H1 (cell line): ENCODE measurements at regions not wholly inside any gene's neighbourhood (a gene's known extent, or its start where the extent isn't known, plus 50 kb on each side); places are given as distances from the start of the nearest gene placed in this dataset.

ENCODE experiments used
- CTCF ChIA-PET: fragments of 300-600 bp; sonication (Branson Sonifier 250); formaldehyde crosslinking; loops from one replicate; lab custom pipeline; 2021; ENCODE audit not compliant: partially characterized antibody; lab: Charles Lee
- POLR2A ChIA-PET: fragments of 300-600 bp; sonication (Branson Sonifier 250); formaldehyde crosslinking; loops from one replicate; lab custom pipeline; 2021; ENCODE audit warnings: inconsistent platforms; ENCODE audit not compliant: partially characterized antibody; lab: Charles Lee
- DNase-seq, 2 experiments: peaks; one replicate each; pipeline versions ENCODE4 v3.0.0 to v3.0.0-alpha.2; 2010 to 2022; ENCODE audit warnings: low spot score in 2 of 2, low read depth in 1 of 2, mixed read lengths in 1 of 2
- FAIRE-seq: peaks from 2 replicates; lab custom pipeline; 2011; peaks lifted over from hg19 to GRCh38; lab: Jason Lieb, UNC
- H2AFZ ChIP-seq: 2 replicates; pipeline ENCODE4 v1.8.1; 2012; ENCODE audit warnings: low read length, inconsistent platforms
- H2AK5ac ChIP-seq: 2 replicates; pipeline ENCODE4 v1.6.1; 2013; ENCODE audit warnings: low read depth, low read length
- H2BK120ac ChIP-seq: replicated peaks from 2 replicates; pipeline ENCODE3; 2013; ENCODE audit warnings: low read depth, low read length, inconsistent platforms
- H2BK12ac ChIP-seq: 2 replicates; pipeline ENCODE4 v1.6.1; 2013; ENCODE audit warnings: low read depth, low read length
- H2BK15ac ChIP-seq: 2 replicates; pipeline ENCODE4 v1.6.1; 2013; ENCODE audit warnings: low read length
- H2BK20ac ChIP-seq: 2 replicates; pipeline ENCODE4 v1.6.1; 2013; ENCODE audit warnings: low read length
- H2BK5ac ChIP-seq: 2 replicates; pipeline ENCODE4 v1.6.1; 2013; ENCODE audit warnings: low read depth, low read length
- H3K14ac ChIP-seq: 2 replicates; pipeline ENCODE4 v1.6.1; 2013; ENCODE audit warnings: inconsistent platforms; ENCODE audit not compliant: insufficient read length
- H3K18ac ChIP-seq: 2 replicates; pipeline ENCODE4 v1.6.1; 2013; ENCODE audit warnings: low read length; ENCODE audit errors: extremely low read depth
- H3K23ac ChIP-seq: 2 replicates; pipeline ENCODE4 v1.6.1; 2013; ENCODE audit warnings: inconsistent platforms; ENCODE audit not compliant: insufficient read length
- H3K23me2 ChIP-seq: 2 replicates; pipeline ENCODE4 v1.6.1; 2013; ENCODE audit warnings: low read depth, low read length
- H3K27ac ChIP-seq: 2 replicates; pipeline ENCODE4 v1.6.1; 2011; ENCODE audit warnings: low read depth, low read length, inconsistent platforms
- H3K27me3 ChIP-seq, 4 experiments: replicated peaks in 1 of 4; 1 replicate in 1 of 4; 2 replicates in 3 of 4; pipeline versions ENCODE4 v1.6.1 to v1.8.1; 2011 to 2013; ENCODE audit warnings: low read length in 3 of 4, mild to moderate bottlenecking in 3 of 4, inconsistent platforms in 2 of 4, mixed read lengths in 2 of 4, moderate library complexity in 1 of 4; ENCODE audit not compliant: control insufficient read depth in 3 of 4, insufficient read depth in 3 of 4; ENCODE audit errors: extremely low read depth in 1 of 4
- H3K36me3 ChIP-seq, 4 experiments: 2 replicates each; pipeline versions ENCODE4 v1.6.1 to v1.8.1; 2011 to 2013; ENCODE audit warnings: mild to moderate bottlenecking in 4 of 4, low read length in 3 of 4, moderate library complexity in 2 of 4, control low read depth in 1 of 4, inconsistent platforms in 1 of 4; ENCODE audit not compliant: insufficient read depth in 4 of 4, control insufficient read depth in 2 of 4
- H3K4ac ChIP-seq: replicated peaks from 2 replicates; pipeline ENCODE3; 2013; ENCODE audit warnings: low read length, low read depth, mixed read lengths, inconsistent platforms; ENCODE audit not compliant: insufficient read length
- H3K4me1 ChIP-seq, 4 experiments: replicated peaks in 1 of 4; 1 replicate in 1 of 4; 2 replicates in 3 of 4; pipeline versions ENCODE4 v1.6.1 to v1.8.1; 2011 to 2013; ENCODE audit warnings: low read length in 3 of 4, inconsistent platforms in 2 of 4, mixed read lengths in 1 of 4; ENCODE audit not compliant: insufficient read depth in 4 of 4, control insufficient read depth in 3 of 4
- H3K4me2 ChIP-seq, 2 experiments: 2 replicates each; pipeline versions ENCODE4 v1.6.1 to v1.8.1; 2011 to 2013; ENCODE audit warnings: low read depth in 2 of 2, low read length in 2 of 2, control low read depth in 1 of 2, inconsistent platforms in 1 of 2, mild to moderate bottlenecking in 1 of 2; ENCODE audit not compliant: insufficient read depth in 1 of 2
- H3K4me3 ChIP-seq, 4 experiments: fragments of 200-600, 300-600 bp in 1 of 4; sonication (generic), shearing (Covaris generic), sonication (Bioruptor Twin) in 1 of 4; 2 replicates each; pipeline versions ENCODE4 v1.5.1 to v1.8.1; 2011 to 2016; ENCODE audit warnings: low read length in 4 of 4, low read depth in 3 of 4, control low read depth in 2 of 4, inconsistent platforms in 2 of 4, mild to moderate bottlenecking in 2 of 4, mixed read lengths in 1 of 4, moderate library complexity in 1 of 4; ENCODE audit not compliant: insufficient read depth in 2 of 4; ENCODE audit errors: extremely low read depth in 1 of 4
- H3K56ac ChIP-seq: replicated peaks from 2 replicates; pipeline ENCODE3; 2013; ENCODE audit warnings: low read depth, mild to moderate bottlenecking, mixed read lengths, low read length, inconsistent platforms; ENCODE audit not compliant: insufficient read length
- H3K79me1 ChIP-seq: 2 replicates; pipeline ENCODE4 v1.6.1; 2013; ENCODE audit warnings: low read depth, low read length, control low read depth
- H3K79me2 ChIP-seq, 2 experiments: 2 replicates each; pipeline versions ENCODE4 v1.6.1 to v1.8.1; 2012 to 2013; ENCODE audit warnings: low read length in 2 of 2, mild to moderate bottlenecking in 2 of 2, inconsistent platforms in 1 of 2; ENCODE audit not compliant: insufficient read depth in 2 of 2, control insufficient read depth in 1 of 2
- H3K9ac ChIP-seq, 4 experiments: replicated peaks in 1 of 4; 1 replicate in 1 of 4; 2 replicates in 3 of 4; pipeline versions ENCODE4 v1.6.1 to v1.8.1; 2011 to 2013; ENCODE audit warnings: low read depth in 3 of 4, low read length in 3 of 4, control low read depth in 2 of 4, mild to moderate bottlenecking in 2 of 4, moderate library complexity in 2 of 4, inconsistent platforms in 1 of 4; ENCODE audit errors: extremely low read depth in 1 of 4
- H3K9me3 ChIP-seq, 2 experiments: 2 replicates each; pipeline versions ENCODE4 v1.6.1 to v1.8.1; 2012 to 2013; ENCODE audit warnings: mild to moderate bottlenecking in 2 of 2, moderate library complexity in 2 of 2, control low read depth in 1 of 2, inconsistent platforms in 1 of 2, low read depth in 1 of 2, low read length in 1 of 2, mixed read lengths in 1 of 2; ENCODE audit not compliant: insufficient read depth in 2 of 2
- H4K20me1 ChIP-seq, 2 experiments: replicated peaks in 1 of 2; 2 replicates each; pipeline versions ENCODE3 to v1.8.1; 2011 to 2013; ENCODE audit warnings: inconsistent platforms in 2 of 2, low read length in 2 of 2, mild to moderate bottlenecking in 1 of 2; ENCODE audit not compliant: insufficient read depth in 2 of 2, control insufficient read depth in 1 of 2
- H4K5ac ChIP-seq: 2 replicates; pipeline ENCODE4 v1.6.1; 2013; ENCODE audit warnings: low read length, low read depth, mixed read lengths, inconsistent platforms; ENCODE audit not compliant: insufficient read length
- H4K8ac ChIP-seq: 2 replicates; pipeline ENCODE4 v1.8.0; 2013; ENCODE audit warnings: mild to moderate bottlenecking, moderate library complexity, low read length, inconsistent platforms; ENCODE audit not compliant: insufficient read depth; ENCODE audit errors: extremely low read depth
- H4K91ac ChIP-seq: replicated peaks from 2 replicates; pipeline ENCODE3; 2013; ENCODE audit warnings: low read length, mixed read lengths, inconsistent platforms; ENCODE audit not compliant: insufficient read length
- ASH2L ChIP-seq: fragments of 200-600, 300-600 bp; sonication (generic); IDR thresholded peaks from one replicate; pipeline ENCODE4 v1.7.1; 2017; ENCODE audit warnings: low read length
- ATF3 ChIP-seq: IDR thresholded peaks from 2 replicates; pipeline ENCODE4 v1.6.1; 2011; ENCODE audit warnings: low read depth, mild to moderate bottlenecking, low read length; ENCODE audit not compliant: insufficient read depth
- CBX5 ChIP-seq: fragments of 300-800, 300-1000 bp; sonication (generic); IDR thresholded peaks from 2 replicates; pipeline ENCODE4 v1.7.1; 2016; ENCODE audit warnings: antibody characterized with exemption, low read length, low read depth
- GTF2F1 ChIP-seq: IDR thresholded peaks from 2 replicates; pipeline ENCODE4 v1.6.1; 2012; ENCODE audit warnings: low read depth, low read length, improper control_type of control experiment, borderline replicate concordance
- KDM4A ChIP-seq: IDR thresholded peaks from one replicate; pipeline ENCODE4 v1.7.1; 2012; ENCODE audit warnings: low read depth, mild to moderate bottlenecking, moderate library complexity, low read length, inconsistent platforms; ENCODE audit not compliant: severe bottlenecking
- PHF8 ChIP-seq: fragments of 200-600 bp; sonication (generic); conservative IDR thresholded peaks from 2 replicates; pipeline ENCODE4 v1.7.1; 2012; ENCODE audit warnings: low read depth, mild to moderate bottlenecking, inconsistent platforms, low read length, moderate library complexity
- RAD21 ChIP-seq, 2 experiments: IDR thresholded peaks in 1 of 2; conservative IDR thresholded peaks in 1 of 2; 2 replicates each; pipeline ENCODE4 v1.6.1; 2011; ENCODE audit warnings: low read depth in 2 of 2, low read length in 2 of 2, improper control_type of control experiment in 1 of 2, inconsistent platforms in 1 of 2, mild to moderate bottlenecking in 1 of 2, moderate library complexity in 1 of 2
- SIX5 ChIP-seq: IDR thresholded peaks from 2 replicates; pipeline ENCODE4 v1.6.1; 2011; ENCODE audit warnings: mild to moderate bottlenecking, low read depth, low read length
- SUZ12 ChIP-seq: fragments of 200-600 bp; sonication (generic); IDR thresholded peaks from 2 replicates; pipeline ENCODE4 v1.6.1; 2012; ENCODE audit warnings: mild to moderate bottlenecking, inconsistent platforms, low read length, moderate library complexity, mixed read lengths
- YY1 ChIP-seq: IDR thresholded peaks from 2 replicates; pipeline ENCODE4 v1.6.1; 2011; ENCODE audit warnings: low read depth, mild to moderate bottlenecking, low read length
- WGBS, 2 experiments: shearing (Covaris generic) in 1 of 2; methylation state at CpG; one replicate each; pipeline versions ENCODE4 v1.1.6 to v1.1.7; 2013 to 2015; ENCODE audit warnings: low lambda C conversion rate in 2 of 2, mixed read lengths in 2 of 2, inconsistent platforms in 1 of 2, low coverage in 1 of 2, missing lambda C conversion rate in 1 of 2; ENCODE audit not compliant: insufficient replicate concordance in 2 of 2, insufficient coverage in 1 of 2, insufficient read length in 1 of 2; ENCODE audit errors: extremely low coverage in 1 of 2, missing lambda C conversion rate in 1 of 2; 5-methylcytosine and 5-hydroxymethylcytosine counted together
- TF ChIP-seq, protein P1 (sequence below): IDR thresholded peaks from 2 replicates; pipeline ENCODE4 v1.6.1; 2012; ENCODE audit warnings: low read length, inconsistent platforms

GRCh38 chr10:10701084-10701611 is 316.5 kb upstream of the CELF2 start:
- Histone ChIP-seq H3K27ac (no peak overlapping the region), H3K23ac (no peak overlapping the region), H3K9ac (no peak overlapping the region), H3K4me3 (no peak overlapping the region), H2BK20ac (no peak overlapping the region), H3K4ac (no peak overlapping the region), H3K79me1 (no peaks in the 10 kb centered on the region), H2BK15ac (no peak overlapping the region), H3K23me2 (no peaks in the 10 kb centered on the region), H3K18ac (no peak overlapping the region), H4K20me1 (no peaks in the 10 kb centered on the region), H4K5ac (no peak overlapping the region), H3K79me2 (no peaks in the 10 kb centered on the region), H2BK120ac (no peak overlapping the region), H2AK5ac (no peak overlapping the region), H3K14ac (no peak overlapping the region), H2BK5ac (no peak overlapping the region), H3K27me3 (no peaks in the 10 kb centered on the region), H2AFZ (no peak overlapping the region), H3K36me3 (no peaks in the 10 kb centered on the region), H3K9me3 (no peaks in the 10 kb centered on the region; a peak in 1 of 4 replicates), H3K4me2 (no peak overlapping the region), H4K8ac (no peak overlapping the region), H3K56ac (no peak overlapping the region), H3K4me1 (peaks cover 0 to 6% (median under 1%) of the 10 kb centered on the region in 4 experiments; a peak in 1 of 7 replicates), H4K91ac (no peak overlapping the region), H2BK12ac (no peak overlapping the region)
- WGBS, 2 experiments, result 97% methylated on average over 5 of the region's 5 CpGs; no CpG with 5 or more reads in 1 of the 2 experiments
- ChIA-PET CTCF (no interaction called here), POLR2A (no interaction called here)
- DNase-seq (no peak), FAIRE-seq (no peak)
- no peak for TF ChIP-seq ASH2L
- no peak for TF ChIP-seq SIX5
- no peak for TF ChIP-seq RAD21 (IDR thresholded peaks at IDR 0.05 in 1 of 2, conservative IDR thresholded peaks at IDR 0.05 in 1 of 2; ENCODE audit: low read depth in 2 of 2, low read length in 2 of 2)
- TF ChIP-seq, protein P1, sequence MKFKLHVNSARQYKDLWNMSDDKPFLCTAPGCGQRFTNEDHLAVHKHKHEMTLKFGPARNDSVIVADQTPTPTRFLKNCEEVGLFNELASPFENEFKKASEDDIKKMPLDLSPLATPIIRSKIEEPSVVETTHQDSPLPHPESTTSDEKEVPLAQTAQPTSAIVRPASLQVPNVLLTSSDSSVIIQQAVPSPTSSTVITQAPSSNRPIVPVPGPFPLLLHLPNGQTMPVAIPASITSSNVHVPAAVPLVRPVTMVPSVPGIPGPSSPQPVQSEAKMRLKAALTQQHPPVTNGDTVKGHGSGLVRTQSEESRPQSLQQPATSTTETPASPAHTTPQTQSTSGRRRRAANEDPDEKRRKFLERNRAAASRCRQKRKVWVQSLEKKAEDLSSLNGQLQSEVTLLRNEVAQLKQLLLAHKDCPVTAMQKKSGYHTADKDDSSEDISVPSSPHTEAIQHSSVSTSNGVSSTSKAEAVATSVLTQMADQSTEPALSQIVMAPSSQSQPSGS, result no peak
- no peak for TF ChIP-seq GTF2F1
- no peak for TF ChIP-seq SUZ12
- no peak for TF ChIP-seq YY1
- no peak for TF ChIP-seq KDM4A
- TF ChIP-seq CBX5, result no peak
- TF ChIP-seq ATF3, result no peak
- TF ChIP-seq PHF8, result no peak
